Activated naive CD4-positive, alpha-beta T cell treated with anti-CD3 and anti-CD28 coated beads, Interleukin-2, amount 10 ng/mL, durations not matched to agents 7 days and 5 days (primary cell): ENCODE measurements at regions not wholly inside any gene's neighbourhood (a gene's known extent, or its start where the extent isn't known, plus 50 kb on each side); places are given as distances from the start of the nearest gene placed in this dataset.

ENCODE experiments used
- CTCF ChIA-PET: fragments of 350-600 bp; sonication (Branson Sonifier 250); formaldehyde crosslinking; loops from one replicate; lab custom pipeline; 2021; ENCODE audit warnings: antibody characterized with exemption; lab: Charles Lee
- DNase-seq: peaks from one replicate; pipeline ENCODE4 v3.0.0-alpha.2; 2020
- H3K27ac Mint-ChIP-seq: one replicate; pipeline ENCODE4 v1.8.0; 2021; ENCODE audit warnings: mild to moderate bottlenecking, moderate library complexity, mixed read lengths
- H3K27me3 Mint-ChIP-seq: one replicate; pipeline ENCODE4 v1.8.0; 2021; ENCODE audit warnings: mild to moderate bottlenecking, mixed read lengths
- H3K36me3 Mint-ChIP-seq: one replicate; pipeline ENCODE4 v1.8.0; 2021; ENCODE audit warnings: mixed read lengths
- H3K4me1 Mint-ChIP-seq: one replicate; pipeline ENCODE4 v1.8.0; 2021; ENCODE audit warnings: mixed read lengths
- H3K4me3 Mint-ChIP-seq: one replicate; pipeline ENCODE4 v1.8.0; 2021; ENCODE audit warnings: mild to moderate bottlenecking, moderate library complexity, mixed read lengths
- H3K9me3 Mint-ChIP-seq: one replicate; pipeline ENCODE4 v1.8.0; 2021; ENCODE audit warnings: mixed read lengths

DNA sequence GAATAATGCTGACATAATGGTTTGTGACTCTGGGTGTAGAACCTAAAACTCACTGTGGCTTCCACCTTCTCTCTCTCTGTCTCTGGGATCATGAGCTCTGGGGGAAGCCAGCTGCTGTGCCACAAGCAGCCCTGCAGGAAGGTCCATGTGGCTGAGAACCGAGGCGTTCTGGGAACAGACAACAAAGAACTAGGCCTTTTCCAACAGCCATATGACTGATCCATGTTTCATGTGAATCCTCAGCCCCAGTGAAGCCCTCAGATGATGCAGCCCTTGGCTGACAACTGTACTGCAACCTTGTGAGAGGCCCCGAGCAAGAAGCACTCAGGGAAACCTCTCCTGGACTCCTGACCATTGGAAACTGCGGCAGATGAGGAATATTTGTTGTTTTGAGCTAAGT lies 56.6 kb downstream of the HLA-G start:
- H3K27me3 Mint-ChIP-seq, result peaks cover 44% of the 10 kb centered on the region
- no peak overlapping the region for H3K4me3 Mint-ChIP-seq
- DNase-seq, result no peak
- H3K4me1 Mint-ChIP-seq, result peaks cover 24% of the 10 kb centered on the region
- CTCF ChIA-PET, result no interaction called here
- H3K36me3 Mint-ChIP-seq, result peaks cover 14% of the 10 kb centered on the region
- no peak overlapping the region for H3K27ac Mint-ChIP-seq
- peaks cover 11% of the 10 kb centered on the region for H3K9me3 Mint-ChIP-seq

DNA sequence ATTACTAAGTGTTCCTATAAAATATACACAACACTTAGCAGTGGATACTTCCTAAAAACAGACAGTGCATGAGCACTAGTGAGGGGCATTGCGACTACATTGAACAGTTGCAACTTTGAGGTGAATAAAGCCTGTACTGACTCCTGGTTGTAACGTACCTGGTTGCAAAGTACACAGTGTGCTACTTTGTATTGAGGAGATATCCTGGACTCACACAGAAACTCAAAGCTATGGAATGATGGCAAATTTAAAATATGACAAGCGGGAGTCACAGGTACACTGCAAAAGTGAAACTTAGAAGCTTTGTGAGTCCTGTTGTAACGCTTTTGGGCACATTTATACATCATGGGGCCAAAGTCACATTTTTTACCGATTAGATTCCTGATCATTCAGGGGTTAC lies 55.6 kb upstream of the HLA-A start:
- Mint-ChIP-seq H3K9me3 (peaks cover 9% of the 10 kb centered on the region), H3K36me3 (peaks cover 17% of the 10 kb centered on the region), H3K4me1 (peaks cover 29% of the 10 kb centered on the region), H3K27ac (peak overlapping the region; percentile 90), H3K4me3 (peak overlapping the region; percentile 83), H3K27me3 (peaks cover 55% of the 10 kb centered on the region)
- DNase-seq, result no peak
- CTCF ChIA-PET, result no interaction called here

DNA sequence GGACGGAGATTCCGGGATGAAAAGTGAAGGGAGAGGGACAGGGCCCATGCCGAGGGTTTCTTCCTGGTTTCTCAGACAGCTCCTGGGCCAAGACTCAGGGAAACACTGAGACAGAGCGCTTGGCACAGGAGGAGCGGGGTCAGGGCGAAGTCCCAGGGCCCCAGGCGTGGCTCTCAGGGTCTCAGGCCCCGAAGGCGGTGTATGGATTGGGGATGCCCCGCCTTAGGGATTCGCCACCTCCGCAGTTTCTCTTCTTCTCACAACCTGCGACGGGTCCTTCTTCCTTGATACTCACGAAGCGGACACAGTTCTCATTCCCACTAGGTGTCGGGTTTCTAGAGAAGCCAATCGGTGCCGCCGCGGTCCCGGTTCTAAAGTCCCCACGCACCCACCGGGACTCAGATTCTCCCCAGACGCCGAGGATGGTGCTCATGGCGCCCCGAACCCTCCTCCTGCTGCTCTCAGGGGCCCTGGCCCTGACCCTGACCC lies 55.0 kb upstream of the HLA-A start:
- H3K4me1 Mint-ChIP-seq, result peaks cover 35% of the 10 kb centered on the region
- CTCF ChIA-PET, result no interaction called here

DNA sequence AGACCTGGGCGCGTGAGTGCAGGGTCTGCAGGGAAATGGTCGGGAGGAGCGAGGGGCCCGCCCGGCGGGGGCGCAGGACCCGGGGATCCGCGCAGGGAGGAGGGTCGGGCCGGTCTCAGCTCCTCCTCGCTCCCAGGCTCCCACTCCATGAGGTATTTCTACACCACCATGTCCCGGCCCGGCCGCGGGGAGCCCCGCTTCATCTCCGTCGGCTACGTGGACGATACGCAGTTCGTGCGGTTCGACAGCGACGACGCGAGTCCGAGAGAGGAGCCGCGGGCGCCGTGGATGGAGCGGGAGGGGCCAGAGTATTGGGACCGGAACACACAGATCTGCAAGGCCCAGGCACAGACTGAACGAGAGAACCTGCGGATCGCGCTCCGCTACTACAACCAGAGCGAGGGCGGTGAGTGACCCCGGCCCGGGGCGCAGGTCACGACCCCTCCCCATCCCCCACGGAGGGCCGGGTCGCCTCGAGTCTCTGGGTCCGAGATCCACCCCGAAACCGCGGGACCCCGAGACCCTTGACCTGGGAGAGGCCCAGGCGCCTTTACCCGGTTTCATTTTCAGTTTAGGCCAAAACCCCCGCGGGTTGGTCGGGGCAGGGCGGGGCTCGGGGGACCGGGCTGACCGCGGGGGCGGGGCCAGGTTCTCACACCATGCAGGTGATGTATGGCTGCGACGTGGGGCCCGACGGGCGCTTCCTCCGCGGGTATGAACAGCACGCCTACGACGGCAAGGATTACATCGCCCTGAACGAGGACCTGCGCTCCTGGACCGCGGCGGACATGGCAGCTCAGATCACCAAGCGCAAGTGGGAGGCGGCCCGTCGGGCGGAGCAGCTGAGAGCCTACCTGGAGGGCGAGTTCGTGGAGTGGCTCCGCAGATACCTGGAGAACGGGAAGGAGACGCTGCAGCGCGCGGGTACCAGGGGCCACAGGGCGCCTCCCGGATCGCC lies 54.2 kb upstream of the HLA-A start:
- Mint-ChIP-seq H3K36me3 (peaks cover 21% of the 10 kb centered on the region), H3K4me1 (peaks cover 36% of the 10 kb centered on the region), H3K27me3 (peaks cover 60% of the 10 kb centered on the region), H3K9me3 (peaks cover 9% of the 10 kb centered on the region), H3K4me3 (peak overlapping the region; percentile 83), H3K27ac (peak overlapping the region; percentile 90)
- CTCF ChIA-PET, result no interaction called here
- DNase-seq, result peak; percentile 94

More for the DNA sequence above, 55.0 kb upstream of the HLA-A start:
- Mint-ChIP-seq H3K27ac (peak overlapping the region; percentile 90), H3K36me3 (peaks cover 21% of the 10 kb centered on the region), H3K9me3 (peaks cover 9% of the 10 kb centered on the region), H3K27me3 (peaks cover 60% of the 10 kb centered on the region), H3K4me3 (peak overlapping the region; percentile 83)
- DNase-seq, result peak; percentile 69
